ENCODE measurements at regions not wholly inside any gene's neighbourhood (a gene's known extent, or its start where the extent isn't known, plus 50 kb on each side); places are given as distances from the start of the nearest gene placed in this dataset.

GRCh38 chr18:9017167-9017904 lies 85.2 kb upstream of the NDUFV2 start (continued):
- TF ChIP-seq CEBPZ (IDR thresholded peaks at IDR 0.05; ENCODE audit: borderline replicate concordance, low read depth, low read length) (no peak), TEAD4 (IDR thresholded peaks at IDR 0.05; ENCODE audit: low read length) (0 out of 2 replicates have a peak, but pooled peaks have one; percentile 28), TEAD4 (CRISPR knock-in tag; IDR thresholded peaks at IDR 0.05; ENCODE audit: borderline replicate concordance) (no peak), MEF2A (IDR thresholded peaks at IDR 0.05; ENCODE audit: control insufficient read depth, low read depth, low read length) (0 out of 2 replicates have a peak, but pooled peaks have one; percentile 6), SREBF2 (CRISPR knock-in tag; IDR thresholded peaks at IDR 0.05) (peak; percentile 75; the same call in 1 of the 2 replicates), ATF3 (IDR thresholded peaks at IDR 0.05) (no peak), ATF3 (CRISPR knock-in tag; conservative IDR thresholded peaks at IDR 0.05) (peak; percentile 74), KLF10 (CRISPR knock-in tag; IDR thresholded peaks at IDR 0.05) (peak; percentile 79; the same call in 1 of the 2 replicates), ZNF277 (CRISPR knock-in tag; IDR thresholded peaks at IDR 0.05; ENCODE audit: borderline replicate concordance) (no peak), TAF7 (tag; IDR thresholded peaks at IDR 0.05) (peak; percentile 62), MBD2 (IDR thresholded peaks at IDR 0.05; ENCODE audit: borderline replicate concordance, low read depth) (0 out of 2 replicates have a peak, but pooled peaks have one; percentile 47), TEAD1 (CRISPR knock-in tag; IDR thresholded peaks at IDR 0.05) (peak; percentile 62 to 83; a peak in 2 of 4 replicates), NEUROD1 (IDR thresholded peaks at IDR 0.05; ENCODE audit: borderline replicate concordance, low read depth, low read length, partially characterized antibody) (peak; percentile 83), FOXP1 (CRISPR knock-in tag; IDR thresholded peaks at IDR 0.05) (0 out of 2 replicates have a peak, but pooled peaks have one; percentile 65), HINFP (tag; conservative IDR thresholded peaks at IDR 0.05; ENCODE audit: low read depth) (0 out of 2 replicates have a peak, but pooled peaks have one; percentile 38), POLR2G (IDR thresholded peaks at IDR 0.05; ENCODE audit: low read depth, low read length) (peak; percentile 88), E2F4 (CRISPR knock-in tag; IDR thresholded peaks at IDR 0.05; ENCODE audit: low read depth) (no peak), ETV1 (tag; conservative IDR thresholded peaks at IDR 0.05; ENCODE audit: low read depth) (no peak; the same call in 1 of the 2 replicates)

All from K562 (cell line).